ENCODE measurements at regions not wholly inside any gene's neighbourhood (a gene's known extent, or its start where the extent isn't known, plus 50 kb on each side); places are given as distances from the start of the nearest gene placed in this dataset.
"Not testable (repeated sequence)": the region's sequence is repeated elsewhere in the genome, so short reads cannot be mapped to it uniquely, and the experiment has no call there.

- no peak for DNase-seq (ENCODE audit: low spot score)
Observed at GRCh38 chr5:167332309-167332708, 959.1 kb upstream of the WWC1 start.

DNA sequence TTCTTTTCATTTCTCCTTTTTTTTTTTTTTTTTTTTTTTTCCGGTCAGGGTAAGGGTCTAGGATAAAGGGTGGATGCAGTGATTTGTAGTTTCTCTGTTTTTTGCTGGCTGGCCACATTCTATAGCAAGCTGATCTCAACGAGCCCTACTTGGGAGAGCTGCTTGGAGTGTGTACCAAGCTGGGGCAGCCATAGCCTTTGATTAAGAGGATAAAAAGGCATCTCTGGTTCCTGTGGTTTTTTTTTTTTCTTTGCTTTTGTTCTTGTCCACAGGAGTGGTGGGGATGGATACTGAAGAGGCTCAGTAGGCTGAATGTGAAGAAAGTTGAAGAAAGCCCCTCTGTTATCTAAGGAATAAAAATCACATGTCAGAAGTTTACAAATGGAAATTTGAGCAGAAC is 955.3 kb upstream of the WWC1 start:
- no peak for DNase-seq (ENCODE audit: low spot score)

GRCh38 chr5:167339205-167339604 is 952.2 kb upstream of the WWC1 start:
- peak; percentile 28 for DNase-seq (ENCODE audit: low spot score)

DNA sequence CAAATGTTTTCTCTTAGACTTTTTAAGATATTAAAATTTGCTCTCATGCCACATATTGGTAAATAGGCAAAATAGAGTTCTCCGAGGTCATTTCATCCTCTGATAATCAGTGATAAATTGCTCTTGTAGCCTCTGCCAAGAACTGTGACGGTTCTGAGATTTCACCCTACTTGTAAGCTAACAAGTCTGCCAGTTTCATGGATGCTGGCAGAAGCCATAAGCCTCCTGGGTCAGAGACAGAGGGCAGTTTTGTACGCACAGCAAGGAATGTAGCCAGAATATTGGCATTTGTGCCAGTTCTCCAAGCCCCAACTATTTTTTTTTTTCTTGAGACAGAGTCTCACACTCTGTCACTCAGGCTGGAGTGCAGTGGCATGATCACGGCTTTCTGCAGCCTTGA is 945.0 kb upstream of the WWC1 start:
- no peak for DNase-seq (ENCODE audit: low spot score)

- no peak for DNase-seq (ENCODE audit: low spot score)
Observed at GRCh38 chr5:167348251-167348926, 943.1 kb upstream of the WWC1 start.

DNA sequence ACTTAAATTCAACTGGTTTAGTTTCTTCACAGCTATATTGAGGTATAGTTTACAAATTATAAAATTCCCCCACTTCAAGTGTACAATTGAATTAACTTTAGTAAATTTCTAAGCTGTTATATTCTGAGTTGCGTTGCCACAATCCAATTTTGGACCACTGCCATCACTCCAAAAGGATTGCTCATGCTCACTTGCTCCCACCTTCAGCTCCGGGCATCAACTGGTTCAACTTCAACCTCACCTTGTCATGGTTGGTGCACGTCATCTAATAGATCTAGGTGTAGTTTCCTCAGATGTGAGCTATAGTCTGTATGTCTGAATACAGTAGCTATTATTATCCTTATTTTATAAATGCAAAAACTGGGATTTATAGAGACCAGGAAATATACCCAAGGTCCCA is 942.5 kb upstream of the WWC1 start:
- DNase-seq (ENCODE audit: low spot score), result no peak

DNA sequence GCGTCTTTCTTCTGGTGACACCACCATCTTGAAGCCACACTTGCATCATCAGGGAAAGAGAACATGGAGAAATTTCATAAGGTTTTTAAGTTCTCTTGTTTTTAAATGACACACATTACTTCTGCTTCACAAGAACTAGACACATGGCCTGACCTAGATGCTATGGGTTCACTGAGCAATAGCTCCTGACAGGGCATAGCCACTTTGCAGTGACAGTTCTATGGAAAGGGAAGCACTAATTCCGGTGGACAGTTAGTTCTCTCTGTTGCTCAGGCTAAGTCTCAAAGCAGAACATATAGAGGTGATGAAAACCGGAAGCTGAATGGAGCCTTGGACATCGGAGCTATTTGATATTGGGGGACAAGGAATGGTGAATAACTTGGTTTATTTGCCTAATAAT is 940.1 kb upstream of the WWC1 start:
- DNase-seq (ENCODE audit: low spot score), result no peak

GRCh38 chr5:167352801-167353200 is 938.6 kb upstream of the WWC1 start:
- peak; percentile 78 for DNase-seq (ENCODE audit: low spot score)

GRCh38 chr5:167355346-167355745 is 936.1 kb upstream of the WWC1 start:
- no peak for DNase-seq (ENCODE audit: low spot score)

DNA sequence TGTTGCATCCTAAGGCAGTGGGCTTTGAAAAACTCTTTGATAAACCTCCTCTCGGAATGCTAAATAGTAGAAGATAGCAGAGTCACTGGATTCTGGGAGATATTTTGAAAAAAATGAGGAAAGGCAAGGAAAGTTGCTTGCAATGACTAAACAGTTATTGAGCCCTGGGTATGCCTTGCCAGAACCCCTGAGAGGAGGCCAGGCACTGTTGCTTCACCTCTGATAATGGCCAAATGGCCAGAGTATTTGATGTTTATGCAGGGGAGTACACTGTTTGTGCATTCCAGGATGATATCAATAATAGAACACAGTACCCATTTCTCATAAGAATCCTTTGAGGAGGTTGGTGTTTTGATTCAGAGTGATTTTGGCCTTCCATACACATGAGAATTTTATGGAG is 935.1 kb upstream of the WWC1 start:
- no peak for DNase-seq (ENCODE audit: low spot score)

DNA sequence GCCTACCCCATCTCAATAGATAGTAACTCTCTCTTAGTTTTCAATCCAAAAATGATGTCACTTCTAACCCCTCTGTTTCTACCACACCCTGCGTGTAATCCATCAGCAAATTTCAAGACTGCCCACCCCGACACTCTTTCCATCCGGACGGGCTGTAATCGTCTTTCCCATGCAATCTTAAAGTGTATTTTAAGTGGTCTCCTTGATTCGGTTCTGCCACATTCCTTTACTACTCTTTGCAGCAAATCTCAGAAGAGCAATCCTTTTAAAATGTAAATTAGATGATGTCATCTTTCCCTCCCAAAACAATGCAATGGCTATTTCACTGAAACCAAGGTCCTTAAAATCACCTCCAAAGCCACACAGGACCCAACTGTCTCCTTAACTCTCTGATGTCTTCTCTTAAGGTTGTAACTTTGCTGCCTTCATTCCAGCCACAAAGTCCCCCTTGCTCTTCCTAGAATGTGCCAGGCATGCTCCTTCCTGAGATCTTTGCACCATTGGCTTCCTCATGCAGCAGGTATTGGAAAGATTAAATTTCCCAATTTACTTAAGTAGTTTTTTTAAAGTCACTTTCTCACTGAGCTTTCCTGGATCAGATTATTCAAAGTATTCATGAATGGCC is 932.5 kb upstream of the WWC1 start:
- DNase-seq (ENCODE audit: low spot score), result no peak

DNA sequence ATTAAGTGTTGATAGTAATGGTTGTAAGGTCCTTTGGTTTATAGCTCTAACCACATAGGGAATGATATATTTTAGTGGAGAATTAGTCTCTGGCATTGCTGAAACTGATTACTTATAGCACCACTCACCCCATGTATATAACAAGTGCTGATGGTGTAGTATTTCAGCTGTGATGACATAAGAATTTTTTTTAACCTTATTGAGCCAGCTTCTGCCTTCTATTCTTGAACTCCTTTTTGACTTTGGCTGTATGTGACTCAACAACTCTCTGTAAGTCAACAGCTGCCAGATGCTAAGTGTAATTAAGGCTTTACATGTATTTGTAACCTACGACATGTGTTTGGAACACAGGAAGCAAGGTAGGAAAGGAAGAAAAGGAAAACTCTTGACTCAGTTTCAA is 929.6 kb upstream of the WWC1 start:
- DNase-seq (ENCODE audit: low spot score), result no peak

DNA sequence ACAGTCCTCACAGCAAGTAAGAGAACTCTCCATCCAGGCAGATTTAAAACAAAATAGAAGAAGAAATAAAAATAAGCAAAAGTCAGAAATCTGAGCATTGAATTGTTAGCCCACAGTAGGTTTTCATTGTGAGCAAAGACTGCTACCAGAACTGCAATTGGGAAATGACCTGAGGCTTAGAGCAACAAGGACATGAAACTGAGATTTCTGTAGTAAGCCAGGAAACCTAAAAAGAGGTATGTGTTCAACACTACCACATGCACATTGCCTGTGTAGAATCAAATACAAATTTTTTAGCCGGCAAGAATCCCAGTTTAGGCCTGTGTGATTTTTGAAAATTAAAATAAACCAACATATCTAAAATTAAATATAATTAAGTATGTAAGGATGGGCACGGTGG is 928.4 kb upstream of the WWC1 start:
- no peak for DNase-seq (ENCODE audit: low spot score)

- DNase-seq (ENCODE audit: low spot score), result no peak
Observed at GRCh38 chr5:167375125-167375524, 916.3 kb upstream of the WWC1 start.

GRCh38 chr5:167378894-167379723 is 912.3 kb upstream of the WWC1 start:
- peak; percentile 47 for DNase-seq (ENCODE audit: low spot score)

GRCh38 chr5:167381457-167381856 is 910.0 kb upstream of the WWC1 start:
- peak; percentile 41 for DNase-seq (ENCODE audit: low spot score)

DNA sequence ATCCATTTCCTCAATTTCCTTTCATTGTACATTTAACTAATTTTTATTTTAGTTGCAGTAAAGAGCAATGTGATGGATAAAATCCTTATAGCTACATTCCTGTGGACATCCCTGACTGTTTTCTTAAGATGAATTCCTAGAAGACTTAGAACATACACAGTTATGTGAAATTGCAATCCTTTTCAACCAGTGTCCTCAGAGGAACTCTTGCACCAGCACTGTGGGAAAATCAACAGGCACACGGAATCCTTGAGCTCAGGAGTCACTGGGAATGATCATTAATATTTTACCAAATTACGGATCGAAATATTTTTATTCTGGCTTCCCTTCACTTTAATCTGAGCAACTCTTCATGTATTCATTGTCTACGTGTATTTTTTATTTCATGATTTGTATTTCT is 901.9 kb upstream of the WWC1 start:
- DNase-seq (ENCODE audit: low spot score), result no peak

- DNase-seq (ENCODE audit: low spot score), result not testable (repeated sequence)
Observed at GRCh38 chr5:167391286-167391685, 900.2 kb upstream of the WWC1 start.

- DNase-seq (ENCODE audit: low spot score), result no peak
Observed at GRCh38 chr5:167392240-167392639, 899.2 kb upstream of the WWC1 start.

DNA sequence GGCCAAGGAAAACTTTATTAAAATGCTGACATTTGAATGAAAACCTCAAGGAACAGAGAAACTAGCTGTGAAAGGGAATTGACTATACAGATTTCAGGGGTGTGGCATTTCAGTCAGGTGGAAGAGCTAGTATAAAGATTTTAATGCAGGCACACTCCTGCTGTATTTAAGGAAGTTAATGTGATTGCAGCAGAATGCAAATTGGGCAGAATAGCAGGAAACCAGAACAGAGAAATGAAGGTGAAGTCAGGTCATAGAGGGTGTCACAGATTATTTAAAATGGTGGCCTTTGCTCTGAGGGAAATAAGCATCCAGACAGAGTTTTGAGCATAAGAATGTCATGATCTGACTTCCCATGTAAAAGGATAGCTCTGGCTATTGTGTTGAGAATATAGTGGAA is 898.1 kb upstream of the WWC1 start:
- DNase-seq (ENCODE audit: low spot score), result no peak

- DNase-seq (ENCODE audit: low spot score), result no peak
Observed at GRCh38 chr5:167402671-167403070, 888.8 kb upstream of the WWC1 start.

DNA sequence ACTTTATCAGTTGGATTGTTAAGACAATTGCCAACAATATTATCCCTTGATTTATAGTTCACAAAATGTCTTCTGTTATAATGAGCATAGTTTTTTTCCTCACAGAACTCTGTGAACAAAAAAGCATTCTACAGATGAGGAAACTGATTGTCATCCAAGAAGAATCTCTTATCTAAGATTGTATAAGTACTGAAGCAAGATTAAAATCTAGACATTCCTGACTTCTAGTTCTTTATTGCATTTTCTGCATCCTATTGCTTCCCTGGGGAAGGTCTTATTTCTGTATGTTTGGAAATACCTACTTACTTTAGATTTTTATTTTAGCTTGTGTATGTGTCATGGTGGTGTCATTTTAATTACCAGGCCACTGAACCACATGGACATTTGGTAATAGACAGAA is 884.9 kb upstream of the WWC1 start:
- no peak for DNase-seq (ENCODE audit: low spot score)

DNA sequence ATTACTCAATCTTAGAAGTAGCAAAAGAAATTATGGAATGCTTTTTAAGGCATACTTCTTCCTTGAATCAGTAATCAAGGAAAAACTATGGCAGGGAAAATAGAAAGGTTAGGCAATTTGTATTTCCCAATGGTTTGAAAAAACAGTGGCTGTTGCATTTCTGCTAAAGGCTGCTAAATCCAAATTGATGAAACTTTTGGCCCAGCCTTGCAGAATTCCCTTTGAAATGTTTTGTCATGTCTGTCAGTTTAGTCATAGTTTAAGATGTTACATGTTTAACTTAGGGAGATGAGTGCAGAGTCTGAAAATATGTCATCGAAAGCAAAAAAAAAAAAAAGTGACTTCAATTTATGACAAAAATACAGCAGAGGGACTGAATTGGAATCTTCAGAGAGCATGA is 878.9 kb upstream of the WWC1 start:
- DNase-seq (ENCODE audit: low spot score), result no peak
